Dermis microvascular lymphatic vessel endothelial cell (primary cell): ENCODE measurements at regions not wholly inside any gene's neighbourhood (a gene's known extent, or its start where the extent isn't known, plus 50 kb on each side); places are given as distances from the start of the nearest gene placed in this dataset.

ENCODE experiments used
- DNase-seq, 2 donors: peaks; one replicate each; pipeline versions ENCODE4 v3.0.0 to v3.0.0-alpha.2; 2010; ENCODE audit warnings: low read depth in 2 of 2

GRCh38 chr14:86533834-86534233 is 1003.9 kb downstream of the FLRT2 start:
- DNase-seq: no peak

- peak in 1 of 2 donors; percentile 0 for DNase-seq
Measured at GRCh38 chr14:86532219-86532618, 1002.3 kb downstream of the FLRT2 start.

- no peak for DNase-seq
Measured at GRCh38 chr14:86530457-86530856, 1000.5 kb downstream of the FLRT2 start.

GRCh38 chr14:86527312-86527711 is 997.4 kb downstream of the FLRT2 start:
- DNase-seq: no peak

- DNase-seq: no peak
Measured at GRCh38 chr14:86525673-86526072, 995.7 kb downstream of the FLRT2 start.

- DNase-seq: no peak
Measured at GRCh38 chr14:86521843-86522242, 991.9 kb downstream of the FLRT2 start.

- DNase-seq: no peak
Measured at GRCh38 chr14:86521031-86521730, 991.2 kb downstream of the FLRT2 start.

- no peak for DNase-seq
Measured at GRCh38 chr14:86518298-86518697, 988.4 kb downstream of the FLRT2 start.

GRCh38 chr14:86515195-86515594 is 985.3 kb downstream of the FLRT2 start:
- DNase-seq: no peak

- no peak for DNase-seq
Measured at GRCh38 chr14:86513564-86513963, 983.6 kb downstream of the FLRT2 start.

GRCh38 chr14:86513056-86513455 is 983.1 kb downstream of the FLRT2 start:
- no peak for DNase-seq

GRCh38 chr14:86510491-86510890 is 980.5 kb downstream of the FLRT2 start:
- no peak for DNase-seq

GRCh38 chr14:86505808-86506207 is 975.9 kb downstream of the FLRT2 start:
- no peak for DNase-seq

GRCh38 chr14:86501611-86502010 is 971.7 kb downstream of the FLRT2 start:
- DNase-seq: no peak

- no peak for DNase-seq
Measured at GRCh38 chr14:86491743-86492142, 961.8 kb downstream of the FLRT2 start.

GRCh38 chr14:86481104-86481503 is 951.2 kb downstream of the FLRT2 start:
- DNase-seq: no peak

- no peak for DNase-seq
Measured at GRCh38 chr14:86464341-86464740, 934.4 kb downstream of the FLRT2 start.

GRCh38 chr14:86462193-86462753 is 932.3 kb downstream of the FLRT2 start:
- no peak for DNase-seq

GRCh38 chr14:86457481-86458135 is 927.7 kb downstream of the FLRT2 start:
- no peak for DNase-seq

- DNase-seq: no peak
Measured at GRCh38 chr14:86450085-86450484, 920.1 kb downstream of the FLRT2 start.

GRCh38 chr14:86442135-86442534 is 912.2 kb downstream of the FLRT2 start:
- DNase-seq: no peak

GRCh38 chr14:86430853-86431252 is 900.9 kb downstream of the FLRT2 start:
- DNase-seq: no peak

GRCh38 chr14:86423214-86423613 is 893.3 kb downstream of the FLRT2 start:
- no peak for DNase-seq
